Uterus (tissue), 3 donors: ENCODE measurements at regions not wholly inside any gene's neighbourhood (a gene's known extent, or its start where the extent isn't known, plus 50 kb on each side); places are given as distances from the start of the nearest gene placed in this dataset. TPM values are rescaled to one million over a fixed set of nuclear protein-coding genes. Genes with fewer than 3 reads are reported as not detected.

ENCODE experiments used
- DNase-seq, 2 donors: peaks; one replicate each; pipeline ENCODE4 v3.0.0-alpha.2; 2019 to 2020
- H3K27ac ChIP-seq, 2 donors: fragments of 200-600 bp; sonication (generic); 1 replicate in 1 of 2; 2 replicates in 1 of 2; pipeline ENCODE4 v1.5.1; 2016 to 2018
- H3K27me3 ChIP-seq, 2 donors: fragments of 200-600 bp; sonication (generic); one replicate each; pipeline ENCODE4 v1.5.1; 2018 to 2019; ENCODE audit warnings: control low read depth in 1 of 2
- H3K36me3 ChIP-seq, 2 donors: fragments of 200-600 bp; sonication (generic); one replicate each; pipeline ENCODE4 v1.5.1; 2019; ENCODE audit warnings: control low read depth in 1 of 2
- H3K4me1 ChIP-seq, 2 donors: fragments of 200-600 bp; sonication (generic); one replicate each; pipeline ENCODE4 v1.5.1; 2018 to 2019; ENCODE audit warnings: control low read depth in 1 of 2
- H3K4me3 ChIP-seq, 2 donors: fragments of 200-600 bp; sonication (generic); 1 replicate in 1 of 2; 2 replicates in 1 of 2; pipeline ENCODE4 v1.5.1; 2018 to 2019; ENCODE audit warnings: mild to moderate bottlenecking in 1 of 2
- H3K9me3 ChIP-seq, 2 donors: fragments of 200-600 bp; sonication (generic); one replicate each; pipeline ENCODE4 v1.5.1; 2019; ENCODE audit warnings: control low read depth in 1 of 2
- POLR2A ChIP-seq, 2 donors: fragments of 450-650 bp; IDR thresholded peaks; one replicate each; pipeline ENCODE4 v1.6.1; 2016; ENCODE audit warnings: antibody characterized with exemption in 2 of 2, mild to moderate bottlenecking in 1 of 2, moderate library complexity in 1 of 2
- intact Hi-C: fragments of 100-400 bp; cut with DNase I; formaldehyde crosslinking; loops from one replicate; pipeline ENCODE4 v1.15.1; 2023; ENCODE audit warnings: low total_unique reads
- microRNA-seq: library from miRNA; unstranded; fragments of <30 nt; microRNA quantifications from one replicate; pipeline ENCODE4, GENCODE V29; 2016; ENCODE audit warnings: borderline microRNAs expressed, borderline replicate concordance
- small RNA-seq: library from RNA; depleted of rRNA; stranded (forward); fragments of <200 nt; gene quantifications from one replicate; pipeline ENCODE3, GENCODE V24; 2016
- TF ChIP-seq, protein P1 (sequence below), 4 experiments: fragments of 200-600 bp in 2 of 4; fragments of 450-650 bp in 2 of 4; sonication (generic) in 2 of 4; IDR thresholded peaks; one replicate each; pipeline ENCODE4 v1.5.1; 2016 to 2019; ENCODE audit warnings: antibody characterized with exemption in 4 of 4, mild to moderate bottlenecking in 2 of 4, moderate library complexity in 1 of 4
- donor health status: DM: yes; HTN: yes; CAD: no.

DNA sequence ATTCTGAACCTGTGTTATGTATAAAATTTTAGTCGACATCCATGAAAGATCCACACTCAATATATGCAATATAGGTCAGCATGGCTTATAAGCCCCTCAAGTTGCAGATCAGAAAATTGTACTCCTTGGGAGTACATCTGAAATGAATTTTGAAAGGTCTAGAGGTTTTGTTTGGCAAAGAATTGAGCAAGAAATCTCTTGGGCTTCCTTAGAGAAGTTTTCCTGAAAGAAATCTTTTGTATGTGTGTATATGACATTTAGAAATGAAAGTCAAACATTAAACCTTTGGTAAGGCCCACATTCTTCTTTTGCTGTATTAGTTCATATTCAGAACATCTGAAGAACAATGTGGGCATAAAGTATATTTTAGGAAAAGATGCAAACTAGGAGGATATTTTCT, 1006.6 kb downstream of the NAALADL2 start:
- no peaks in the 10 kb centered on the region for H3K27me3 ChIP-seq
- H3K36me3 ChIP-seq = no peaks in the 10 kb centered on the region
- intact Hi-C loops = no loop called here
- no peaks in the 10 kb centered on the region for H3K4me1 ChIP-seq
- DNase-seq = no peak
- H3K4me3 ChIP-seq = no peak overlapping the region
- no peak overlapping the region for H3K27ac ChIP-seq
- TF ChIP-seq POLR2A (IDR thresholded peaks at IDR 0.05) = no peak
- TF ChIP-seq, protein P1, sequence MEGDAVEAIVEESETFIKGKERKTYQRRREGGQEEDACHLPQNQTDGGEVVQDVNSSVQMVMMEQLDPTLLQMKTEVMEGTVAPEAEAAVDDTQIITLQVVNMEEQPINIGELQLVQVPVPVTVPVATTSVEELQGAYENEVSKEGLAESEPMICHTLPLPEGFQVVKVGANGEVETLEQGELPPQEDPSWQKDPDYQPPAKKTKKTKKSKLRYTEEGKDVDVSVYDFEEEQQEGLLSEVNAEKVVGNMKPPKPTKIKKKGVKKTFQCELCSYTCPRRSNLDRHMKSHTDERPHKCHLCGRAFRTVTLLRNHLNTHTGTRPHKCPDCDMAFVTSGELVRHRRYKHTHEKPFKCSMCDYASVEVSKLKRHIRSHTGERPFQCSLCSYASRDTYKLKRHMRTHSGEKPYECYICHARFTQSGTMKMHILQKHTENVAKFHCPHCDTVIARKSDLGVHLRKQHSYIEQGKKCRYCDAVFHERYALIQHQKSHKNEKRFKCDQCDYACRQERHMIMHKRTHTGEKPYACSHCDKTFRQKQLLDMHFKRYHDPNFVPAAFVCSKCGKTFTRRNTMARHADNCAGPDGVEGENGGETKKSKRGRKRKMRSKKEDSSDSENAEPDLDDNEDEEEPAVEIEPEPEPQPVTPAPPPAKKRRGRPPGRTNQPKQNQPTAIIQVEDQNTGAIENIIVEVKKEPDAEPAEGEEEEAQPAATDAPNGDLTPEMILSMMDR (IDR thresholded peaks at IDR 0.05) = no peak
- H3K9me3 ChIP-seq = no peaks in the 10 kb centered on the region

DNA sequence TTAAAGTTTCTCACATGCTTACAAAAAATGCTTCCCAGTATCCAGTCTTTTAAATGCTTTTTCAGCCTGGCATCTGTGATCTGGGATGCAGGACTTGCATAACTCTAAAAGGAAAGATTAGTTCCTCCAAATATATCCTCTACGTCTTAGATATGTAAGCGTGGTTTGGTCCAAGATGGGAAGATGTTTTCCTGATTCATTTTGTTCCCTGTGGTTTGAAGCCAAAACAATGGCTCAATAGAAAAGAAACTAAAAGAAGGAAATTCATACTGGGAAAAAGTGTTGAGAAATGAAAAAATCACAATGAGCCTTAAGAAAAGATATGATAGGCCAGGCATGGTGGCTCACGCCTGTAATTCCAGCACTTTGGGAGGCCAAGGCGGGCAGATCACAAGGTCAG, 1002.8 kb downstream of the NAALADL2 start:
- Histone ChIP-seq H3K4me1 (no peaks in the 10 kb centered on the region), H3K36me3 (no peaks in the 10 kb centered on the region), H3K4me3 (no peak overlapping the region), H3K27me3 (no peaks in the 10 kb centered on the region), H3K27ac (no peak overlapping the region), H3K9me3 (no peaks in the 10 kb centered on the region)
- intact Hi-C loops = no loop called here
- TF ChIP-seq POLR2A (IDR thresholded peaks at IDR 0.05) = no peak
- TF ChIP-seq, protein P1 (IDR thresholded peaks at IDR 0.05) = no peak
- DNase-seq = no peak

Small RNA genes lying in the stretch of these regions (microRNA-seq; reads per million reads assigned to microRNA genes)
- gene MIR7977 = 2.0 reads per million

Small RNA genes lying in the stretch of these regions (small RNA-seq; reads per million reads assigned to genes)
- not detected for gene AC104640.2
- not detected for gene RNA5SP147
